HCT116 (cell line): ENCODE measurements at regions not wholly inside any gene's neighbourhood (a gene's known extent, or its start where the extent isn't known, plus 50 kb on each side); places are given as distances from the start of the nearest gene placed in this dataset.

Experiments
- ATAC-seq: fragments of 200-7000 bp; cut with Tn5 transposase; 2 replicates; pipeline ENCODE4 v1.9.1; 2020; ENCODE audit warnings: mild to moderate bottlenecking, moderate library complexity
- BruUV-seq: library from RNA; stranded (reverse); fragments of 400-500 nt; replicated peaks from 2 replicates; lab custom pipeline; 2021; lab: Mats Ljungman, UMichigan
- CTCF ChIA-PET: fragments of 300-600 bp; sonication (Branson Sonifier 250); formaldehyde crosslinking; loops from one replicate; lab custom pipeline; 2021; ENCODE audit warnings: antibody characterized with exemption; lab: Charles Lee
- POLR2A ChIA-PET: fragments of 300-600, 350-600 bp; sonication (Branson Sonifier 250); formaldehyde crosslinking; loops from one replicate; lab custom pipeline; 2021; ENCODE audit warnings: antibody characterized with exemption; lab: Charles Lee
- RAD21 ChIA-PET, 2 experiments: fragments of 300-600 bp; sonication (Branson Sonifier 250); formaldehyde crosslinking; loops; one replicate each; lab custom pipeline; 2023; ENCODE audit warnings: low total read pairs in 2 of 2; ENCODE audit not compliant: uncharacterized antibody in 2 of 2, unreplicated experiment in 2 of 2, low non-redundant PET in 1 of 2; lab: Charles Lee
- DNase-seq: peaks from one replicate; pipeline ENCODE4 v3.0.0-alpha.2; 2010; ENCODE audit warnings: low read depth, low spot score
- H2AFZ ChIP-seq: fragments of 200-600 bp; shearing (Covaris generic), sonication (generic); 2 replicates; pipeline ENCODE4 v1.6.1; 2017; ENCODE audit warnings: low read depth, mixed run types, mixed read lengths, antibody characterized with exemption, low read length; ENCODE audit not compliant: poor library complexity, severe bottlenecking
- H3K27ac ChIP-seq: 2 replicates; pipeline ENCODE4 v1.5.1; 2012; ENCODE audit warnings: low read depth, low read length
- H3K27me3 ChIP-seq: fragments of 200-600 bp; sonication (generic); 2 replicates; pipeline ENCODE4 v1.6.1; 2016; ENCODE audit warnings: mixed run types, low read length, mixed read lengths; ENCODE audit not compliant: insufficient read depth
- H3K36me3 ChIP-seq, 2 experiments: fragments of 200-500 bp in 1 of 2; fragments of 200-600 bp in 1 of 2; sonication (Bioruptor generic) in 1 of 2; sonication (generic) in 1 of 2; 2 replicates each; pipeline versions ENCODE4 v1.5.1 to v1.6.1; 2014 to 2016; ENCODE audit warnings: low read length in 2 of 2, inconsistent platforms in 1 of 2, mixed read lengths in 1 of 2, mixed run types in 1 of 2; ENCODE audit not compliant: insufficient read depth in 2 of 2, control insufficient read depth in 1 of 2
- H3K4me1 ChIP-seq, 2 experiments: fragments of 200-600 bp in 1 of 2; sonication (generic) in 1 of 2; 2 replicates each; pipeline versions ENCODE4 v1.5.1 to v1.6.1; 2012 to 2017; ENCODE audit warnings: low read length in 2 of 2, inconsistent platforms in 1 of 2, mild to moderate bottlenecking in 1 of 2, mixed read lengths in 1 of 2, mixed run types in 1 of 2, moderate library complexity in 1 of 2; ENCODE audit not compliant: insufficient read depth in 2 of 2, control insufficient read depth in 1 of 2
- H3K4me2 ChIP-seq: fragments of 200-600 bp; sonication (generic); 2 replicates; pipeline ENCODE4 v1.6.1; 2017; ENCODE audit warnings: mixed run types, low read length, mixed read lengths
- H3K4me3 ChIP-seq, 2 experiments: fragments of 200-600 bp in 1 of 2; sonication (generic) in 1 of 2; replicated peaks in 1 of 2; 2 replicates each; pipeline ENCODE4 v1.5.1; 2011 to 2016; ENCODE audit warnings: low read length in 2 of 2, control low read depth in 1 of 2, low read depth in 1 of 2, mild to moderate bottlenecking in 1 of 2, mixed read lengths in 1 of 2, mixed run types in 1 of 2
- H3K79me2 ChIP-seq: fragments of 200-600 bp; sonication (generic); 2 replicates; pipeline ENCODE4 v1.6.1; 2017; ENCODE audit warnings: mild to moderate bottlenecking, mixed run types, low read length, moderate library complexity, mixed read lengths; ENCODE audit not compliant: insufficient read depth
- H3K9ac ChIP-seq: fragments of 200-600 bp; sonication (generic); 2 replicates; pipeline ENCODE4 v1.6.1; 2016; ENCODE audit warnings: low read length, mixed read lengths
- H3K9me2 ChIP-seq: fragments of 200-600 bp; sonication (generic), shearing (Covaris generic); 2 replicates; pipeline ENCODE4 v1.6.1; 2017; ENCODE audit warnings: mixed run types, mild to moderate bottlenecking, moderate library complexity; ENCODE audit not compliant: insufficient read depth
- H3K9me3 ChIP-seq, 2 experiments: fragments of 200-500 bp in 1 of 2; fragments of 200-600 bp in 1 of 2; sonication (Bioruptor generic) in 1 of 2; sonication (generic) in 1 of 2; 2 replicates each; pipeline ENCODE4 v1.6.1; 2014 to 2017; ENCODE audit warnings: low read length in 2 of 2, mixed read lengths in 2 of 2, inconsistent platforms in 1 of 2, low read depth in 1 of 2, mild to moderate bottlenecking in 1 of 2, mixed run types in 1 of 2, moderate library complexity in 1 of 2; ENCODE audit not compliant: control insufficient read depth in 1 of 2, insufficient read depth in 1 of 2
- H4K20me1 ChIP-seq: fragments of 200-600 bp; sonication (generic), shearing (Covaris generic); 2 replicates; pipeline ENCODE4 v1.6.1; 2017; ENCODE audit warnings: mixed run types, mild to moderate bottlenecking, moderate library complexity; ENCODE audit not compliant: insufficient read depth
- CBX3 ChIP-seq: IDR thresholded peaks from 2 replicates; pipeline ENCODE4 v1.6.1; 2012; ENCODE audit warnings: low read depth
- REST ChIP-seq: IDR thresholded peaks from 2 replicates; pipeline ENCODE4 v1.6.1; 2012; ENCODE audit warnings: low read depth
- SIN3A ChIP-seq: IDR thresholded peaks from 2 replicates; pipeline ENCODE4 v1.6.1; 2012; ENCODE audit warnings: low read depth
- TCF7L2 ChIP-seq: IDR thresholded peaks from 2 replicates; pipeline ENCODE4 v1.7.0; 2011; ENCODE audit warnings: borderline replicate concordance, inconsistent platforms; ENCODE audit not compliant: insufficient read depth, insufficient read length; ENCODE audit errors: extremely low read depth
- intact Hi-C: fragments of 100-400 bp; cut with micrococcal nuclease; formaldehyde crosslinking; loops from 2 replicates; pipeline ENCODE4 v1.10.0; 2022

- no peak for TF ChIP-seq REST
Measured at GRCh38 chr15:95247071-95247984, 1016.0 kb downstream of the MCTP2 start (continued).

- no peaks in the 10 kb centered on the region for H3K36me3 ChIP-seq
- H3K27ac ChIP-seq = no peak overlapping the region
- H3K79me2 ChIP-seq = no peaks in the 10 kb centered on the region
- DNase-seq = no peak
- no peaks in the 10 kb centered on the region; a peak in 1 of 4 replicates for H3K9me3 ChIP-seq
- CTCF ChIA-PET = interaction anchor here (1.0 kb wide), 1 partner anchor 10 kb away, joined by 6 read pairs; no protein-coding TSS in a partner anchor
- BruUV-seq = no TSS peak
- peaks cover 7 to 22% of the 10 kb centered on the region in 2 experiments for H3K4me1 ChIP-seq
- no peaks in the 10 kb centered on the region for H4K20me1 ChIP-seq
- H3K9ac ChIP-seq = no peak overlapping the region
- no peak for ATAC-seq
- no peak for TF ChIP-seq SIN3A
- TF ChIP-seq CBX3 = no peak
- TF ChIP-seq TCF7L2 = no peak
- TF ChIP-seq, all 23 proteins: peak for 0
- POLR2A ChIA-PET = no interaction called here
- Histone ChIP-seq H3K27me3 (no peaks in the 10 kb centered on the region), H3K4me2 (no peak overlapping the region), H3K9me2 (no peaks in the 10 kb centered on the region), H2AFZ (no peak overlapping the region), H3K4me3 (no peak overlapping the region)
- RAD21 ChIA-PET = no interaction called here
- intact Hi-C loops = no loop called here
Measured at GRCh38 chr15:95249524-95249923, 1018.2 kb downstream of the MCTP2 start.
